ENCODE measurements at regions not wholly inside any gene's neighbourhood (a gene's known extent, or its start where the extent isn't known, plus 50 kb on each side); places are given as distances from the start of the nearest gene placed in this dataset.
A peak's percentile ranks its signal among the peaks of the same experiment; 100 is the strongest.

DNA sequence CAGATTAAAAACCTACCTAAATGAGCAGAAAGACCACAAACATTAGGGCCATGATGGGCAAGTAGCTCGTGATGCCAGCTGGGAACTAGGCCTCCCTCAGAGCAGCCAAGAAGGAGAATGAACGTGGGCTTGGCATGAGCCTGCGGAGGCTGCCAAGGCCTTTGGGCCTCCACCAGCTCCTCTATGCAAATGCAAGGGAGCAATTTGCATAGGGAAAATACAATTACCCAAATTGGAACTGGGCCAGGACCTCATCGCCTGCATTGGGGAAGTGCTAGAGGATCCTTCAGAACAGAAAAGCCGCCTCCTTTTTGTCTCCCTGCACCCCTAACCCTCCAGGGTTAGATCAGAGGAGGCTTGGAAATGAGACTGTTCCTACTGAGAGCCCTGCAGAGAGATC lies 326.4 kb downstream of the SMAD2 start:
- Histone ChIP-seq H3K79me2 (ENCODE audit: control insufficient read depth, insufficient read depth, low read length) (no peaks in the 10 kb centered on the region), H3K4me3 (no peak overlapping the region), H3K9me1 (ENCODE audit: control insufficient read depth, insufficient read depth, low read length) (no peaks in the 10 kb centered on the region), H3K9ac (ENCODE audit: insufficient read depth in 1 of 2, low read depth in 2 of 2, low read length in 2 of 2) (no peak overlapping the region), H3K27me3 (ENCODE audit: control insufficient read depth in 2 of 2, insufficient read depth in 2 of 2, low read length in 2 of 2) (no peaks in the 10 kb centered on the region), H4K20me1 (replicated peaks; ENCODE audit: control insufficient read depth, insufficient read depth, low read length) (no peaks in the 10 kb centered on the region), H2AFZ (ENCODE audit: low read depth, low read length) (no peak overlapping the region), H3K27ac (ENCODE audit: extremely low read depth, low read depth, low read length) (no peak overlapping the region), H3K36me3 (ENCODE audit: control insufficient read depth, insufficient read depth, low read length) (no peaks in the 10 kb centered on the region), H3K4me2 (ENCODE audit: insufficient read depth, low read length) (no peak overlapping the region), H3K9me3 (replicated peaks; ENCODE audit: control insufficient read depth, insufficient read depth, low read depth, low read length) (no peaks in the 10 kb centered on the region), H3K4me1 (replicated peaks in 1 of 2; ENCODE audit: control insufficient read depth in 2 of 2, insufficient read depth in 2 of 2, low read length in 2 of 2) (no peaks in the 10 kb centered on the region)
- ATAC-seq (no peak), FAIRE-seq (no peak), DNase-seq (ENCODE audit: extremely low read depth in 1 of 4, low spot score in 3 of 4) (no peak)
- ChIA-PET POLR2A (no interaction called here), CTCF (ENCODE audit: low intra/inter-chr PET ratio) (no interaction called here)
- in situ Hi-C loops (cut with MboI) (no loop called here), intact Hi-C loops (cut with micrococcal nuclease) (no loop called here)
- no TSS peak for BruUV-seq (replicated peaks)
- no peak for TF ChIP-seq ZNF707 (CRISPR knock-in tag; conservative IDR thresholded peaks at IDR 0.05)
- no peak for TF ChIP-seq ZNF217 (CRISPR knock-in tag; IDR thresholded peaks at IDR 0.05)
- TF ChIP-seq MTF1 (CRISPR knock-in tag; IDR thresholded peaks at IDR 0.05; ENCODE audit: borderline replicate concordance), result no peak
- TF ChIP-seq NFIC (IDR thresholded peaks at IDR 0.05), result 0 out of 2 replicates have a peak, but pooled peaks have one; percentile 18
- WGBS (ENCODE audit: insufficient coverage, low coverage, missing lambda C conversion rate), result 5% methylated on average over 4 of the region's 5 CpGs

DNA sequence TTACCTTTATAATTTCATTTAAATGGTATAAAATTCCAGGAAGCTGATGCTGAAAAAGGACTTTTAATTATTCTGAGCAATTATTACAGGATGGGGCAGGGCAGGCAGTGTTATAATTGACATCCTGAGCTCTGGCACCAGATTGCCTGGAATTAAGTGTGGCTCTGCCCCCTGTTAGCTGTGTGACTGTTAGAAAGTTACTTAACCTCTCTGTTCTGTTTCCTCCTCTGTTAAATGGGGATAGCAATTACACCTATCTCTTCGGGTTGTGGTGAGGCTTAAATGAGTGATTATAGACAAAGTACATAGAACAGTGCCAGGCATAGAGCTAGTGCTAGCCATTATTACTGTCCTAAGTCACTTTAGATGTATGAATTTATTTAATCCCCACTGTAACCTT lies 327.3 kb downstream of the SMAD2 start:
- no peak overlapping the region for H3K9ac ChIP-seq (ENCODE audit: insufficient read depth in 1 of 2, low read depth in 2 of 2, low read length in 2 of 2)
- H3K9me1 ChIP-seq (ENCODE audit: control insufficient read depth, insufficient read depth, low read length), result no peaks in the 10 kb centered on the region
- ATAC-seq (no peak), FAIRE-seq (no peak), DNase-seq (ENCODE audit: extremely low read depth in 1 of 4, low spot score in 3 of 4) (no peak)
- WGBS (ENCODE audit: insufficient coverage, low coverage, missing lambda C conversion rate), result 0% methylated on average over 1 of the region's 1 CpG
- in situ Hi-C loops (cut with MboI), result no loop called here
- no peaks in the 10 kb centered on the region for H4K20me1 ChIP-seq (replicated peaks; ENCODE audit: control insufficient read depth, insufficient read depth, low read length)
- no peak overlapping the region for H3K4me2 ChIP-seq (ENCODE audit: insufficient read depth, low read length)
- no peaks in the 10 kb centered on the region for H3K4me1 ChIP-seq (replicated peaks in 1 of 2; ENCODE audit: control insufficient read depth in 2 of 2, insufficient read depth in 2 of 2, low read length in 2 of 2)
- ChIA-PET CTCF (ENCODE audit: low intra/inter-chr PET ratio) (no interaction called here), POLR2A (no interaction called here)
- H3K27ac ChIP-seq (ENCODE audit: extremely low read depth, low read depth, low read length), result no peak overlapping the region
- TF ChIP-seq RBM25 (IDR thresholded peaks at IDR 0.05; ENCODE audit: low read depth, low read length, severe bottlenecking), result peak; percentile 90
- no peak for TF ChIP-seq ZC3H8 (IDR thresholded peaks at IDR 0.05)
- no peak for TF ChIP-seq IRF2 (CRISPR knock-in tag; IDR thresholded peaks at IDR 0.05)
- no peak for TF ChIP-seq GTF2E2 (tag; IDR thresholded peaks at IDR 0.05)
- TF ChIP-seq MIER1 (IDR thresholded peaks at IDR 0.05; ENCODE audit: low read depth), result no peak
- TF ChIP-seq ATF7 (IDR thresholded peaks at IDR 0.05), result no peak
- TF ChIP-seq KDM5B (IDR thresholded peaks at IDR 0.05; ENCODE audit: insufficient replicate concordance, low read depth, low read length), result no peak
- no TSS peak for BruUV-seq (replicated peaks)
- intact Hi-C loops (cut with micrococcal nuclease), result no loop called here
- no peaks in the 10 kb centered on the region for H3K36me3 ChIP-seq (ENCODE audit: control insufficient read depth, insufficient read depth, low read length)
- H3K4me3 ChIP-seq, result no peak overlapping the region
- H3K27me3 ChIP-seq (ENCODE audit: control insufficient read depth in 2 of 2, insufficient read depth in 2 of 2, low read length in 2 of 2), result no peaks in the 10 kb centered on the region
- H3K79me2 ChIP-seq (ENCODE audit: control insufficient read depth, insufficient read depth, low read length), result no peaks in the 10 kb centered on the region
- H2AFZ ChIP-seq (ENCODE audit: low read depth, low read length), result no peak overlapping the region
- no peaks in the 10 kb centered on the region for H3K9me3 ChIP-seq (replicated peaks; ENCODE audit: control insufficient read depth, insufficient read depth, low read depth, low read length)

All from K562 (cell line).